Vagina (tissue), 2 donors: ENCODE measurements at regions not wholly inside any gene's neighbourhood (a gene's known extent, or its start where the extent isn't known, plus 50 kb on each side); places are given as distances from the start of the nearest gene placed in this dataset.

ENCODE experiments used
- DNase-seq, 2 donors: peaks; one replicate each; pipeline ENCODE4 v3.0.0-alpha.2; 2017; ENCODE audit errors: extremely low spot score in 2 of 2
- H3K27ac ChIP-seq: fragments of 200-600 bp; sonication (generic); one replicate; pipeline ENCODE4 v1.5.1; 2019
- H3K27me3 ChIP-seq: fragments of 200-600 bp; sonication (generic); one replicate; pipeline ENCODE4 v1.5.1; 2019
- H3K36me3 ChIP-seq, 2 donors: fragments of 200-600 bp; sonication (generic); one replicate each; pipeline ENCODE4 v1.5.1; 2017 to 2019
- H3K4me1 ChIP-seq: fragments of 200-600 bp; sonication (generic); one replicate; pipeline ENCODE4 v1.5.1; 2019
- H3K4me3 ChIP-seq, 2 donors: fragments of 200-600 bp; sonication (generic); 1 replicate in 1 of 2; 2 replicates in 1 of 2; pipeline ENCODE4 v1.5.1; 2016 to 2019
- H3K9me3 ChIP-seq: fragments of 200-600 bp; sonication (generic); one replicate; pipeline ENCODE4 v1.5.1; 2019
- CTCF ChIP-seq, 3 experiments: fragments of 450-650 bp in 2 of 3; fragments of 200-600 bp in 1 of 3; sonication (generic) in 1 of 3; IDR thresholded peaks; one replicate each; pipeline ENCODE4 v1.5.1; 2017 to 2019; ENCODE audit warnings: antibody characterized with exemption in 3 of 3, mild to moderate bottlenecking in 2 of 3, moderate library complexity in 2 of 3
- POLR2A ChIP-seq, 2 donors: fragments of 450-650 bp; IDR thresholded peaks; one replicate each; pipeline ENCODE4 v1.6.1; 2017; ENCODE audit warnings: antibody characterized with exemption in 2 of 2, mild to moderate bottlenecking in 2 of 2, moderate library complexity in 2 of 2
- POLR2AphosphoS5 ChIP-seq, 2 donors: sonication (generic); formaldehyde crosslinking; IDR thresholded peaks; one replicate each; pipeline ENCODE4 v1.9.0; 2017; ENCODE audit warnings: antibody characterized with exemption in 2 of 2, mild to moderate bottlenecking in 2 of 2, low read depth in 1 of 2; ENCODE audit not compliant: insufficient read depth in 1 of 2
- intact Hi-C: fragments of 100-400 bp; cut with DNase I; formaldehyde crosslinking; loops from one replicate; pipeline ENCODE4 v1.15.1; 2023

- intact Hi-C loops: no loop called here
- Histone ChIP-seq H3K27me3 (no peaks in the 10 kb centered on the region), H3K27ac (no peak overlapping the region), H3K36me3 (no peaks in the 10 kb centered on the region), H3K4me3 (no peak overlapping the region), H3K9me3 (no peaks in the 10 kb centered on the region), H3K4me1 (no peaks in the 10 kb centered on the region)
- DNase-seq: peak in 1 of 2 donors; percentile 88
- TF ChIP-seq POLR2A (IDR thresholded peaks at IDR 0.05) (no peak), CTCF (IDR thresholded peaks at IDR 0.05) (no peak), POLR2AphosphoS5 (IDR thresholded peaks at IDR 0.05; ENCODE audit: insufficient read depth in 1 of 2, low read depth in 1 of 2) (no peak)
Measured at GRCh38 chr2:2890901-2891300, 486.7 kb downstream of the EIPR1 start.

- no peak for TF ChIP-seq POLR2AphosphoS5 (IDR thresholded peaks at IDR 0.05; ENCODE audit: insufficient read depth in 1 of 2, low read depth in 1 of 2)
- no peak for TF ChIP-seq POLR2A (IDR thresholded peaks at IDR 0.05)
- no peak for TF ChIP-seq CTCF (IDR thresholded peaks at IDR 0.05)
- no peaks in the 10 kb centered on the region for H3K27me3 ChIP-seq
- H3K4me1 ChIP-seq: no peaks in the 10 kb centered on the region
- H3K9me3 ChIP-seq: no peaks in the 10 kb centered on the region
- H3K36me3 ChIP-seq: no peaks in the 10 kb centered on the region
- H3K27ac ChIP-seq: no peak overlapping the region
- H3K4me3 ChIP-seq: no peak overlapping the region
- DNase-seq: peak in 1 of 2 donors; percentile 34
- intact Hi-C loops: no loop called here
Measured at GRCh38 chr2:2890246-2890645, 487.4 kb downstream of the EIPR1 start.

GRCh38 chr2:2889646-2890045 lies 488.0 kb downstream of the EIPR1 start:
- Histone ChIP-seq H3K36me3 (no peaks in the 10 kb centered on the region), H3K27me3 (no peaks in the 10 kb centered on the region), H3K4me3 (no peak overlapping the region), H3K27ac (no peak overlapping the region), H3K9me3 (no peaks in the 10 kb centered on the region), H3K4me1 (no peaks in the 10 kb centered on the region)
- DNase-seq: peak in 1 of 2 donors; percentile 74
- TF ChIP-seq POLR2A (IDR thresholded peaks at IDR 0.05): no peak
- TF ChIP-seq POLR2AphosphoS5 (IDR thresholded peaks at IDR 0.05; ENCODE audit: insufficient read depth in 1 of 2, low read depth in 1 of 2): no peak
- TF ChIP-seq CTCF (IDR thresholded peaks at IDR 0.05): no peak
- intact Hi-C loops: no loop called here

GRCh38 chr2:2889141-2889540 lies 488.5 kb downstream of the EIPR1 start:
- no peaks in the 10 kb centered on the region for H3K4me1 ChIP-seq
- peak in 1 of 2 donors; percentile 14 for DNase-seq
- no peak overlapping the region for H3K27ac ChIP-seq
- no peaks in the 10 kb centered on the region for H3K9me3 ChIP-seq
- intact Hi-C loops: no loop called here
- H3K4me3 ChIP-seq: no peak overlapping the region
- H3K36me3 ChIP-seq: no peaks in the 10 kb centered on the region
- no peaks in the 10 kb centered on the region for H3K27me3 ChIP-seq
- TF ChIP-seq POLR2A (IDR thresholded peaks at IDR 0.05) (no peak), CTCF (IDR thresholded peaks at IDR 0.05) (no peak), POLR2AphosphoS5 (IDR thresholded peaks at IDR 0.05; ENCODE audit: insufficient read depth in 1 of 2, low read depth in 1 of 2) (no peak)

GRCh38 chr2:2887772-2888387 lies 489.7 kb downstream of the EIPR1 start:
- intact Hi-C loops: no loop called here
- no peak overlapping the region for H3K27ac ChIP-seq
- H3K4me1 ChIP-seq: no peaks in the 10 kb centered on the region
- H3K4me3 ChIP-seq: no peak overlapping the region
- DNase-seq: peak in 1 of 2 donors; percentile 55
- H3K36me3 ChIP-seq: no peaks in the 10 kb centered on the region
- H3K27me3 ChIP-seq: no peaks in the 10 kb centered on the region
- H3K9me3 ChIP-seq: no peaks in the 10 kb centered on the region
- TF ChIP-seq POLR2A (IDR thresholded peaks at IDR 0.05): no peak
- TF ChIP-seq POLR2AphosphoS5 (IDR thresholded peaks at IDR 0.05; ENCODE audit: insufficient read depth in 1 of 2, low read depth in 1 of 2): no peak
- TF ChIP-seq CTCF (IDR thresholded peaks at IDR 0.05): no peak
